Neural progenitor cell (in vitro differentiated cells): ENCODE measurements at regions not wholly inside any gene's neighbourhood (a gene's known extent, or its start where the extent isn't known, plus 50 kb on each side); places are given as distances from the start of the nearest gene placed in this dataset.

Experiments
- DNase-seq: peaks from one replicate; pipeline ENCODE4 v3.0.0-alpha.2; 2016; ENCODE audit warnings: low spot score
- H2AFZ ChIP-seq: fragments of 200-600 bp; sonication (generic); replicated peaks from 2 replicates; pipeline ENCODE4 v1.6.1; 2016; ENCODE audit warnings: antibody characterized with exemption
- H3F3A ChIP-seq: fragments of 200-600 bp; sonication (generic); 2 replicates; pipeline ENCODE4 v1.6.1; 2016; ENCODE audit warnings: antibody characterized with exemption, low read depth
- H3K27ac ChIP-seq: fragments of 200-600 bp; sonication (generic); 2 replicates; pipeline ENCODE4 v1.5.1; 2016; ENCODE audit warnings: mild to moderate bottlenecking
- H3K27me3 ChIP-seq: fragments of 200-600 bp; sonication (generic); 2 replicates; pipeline ENCODE4 v1.6.1; 2016; ENCODE audit warnings: mild to moderate bottlenecking, moderate library complexity
- H3K36me3 ChIP-seq: fragments of 200-600 bp; sonication (generic); 2 replicates; pipeline ENCODE4 v1.5.1; 2016
- H3K4me1 ChIP-seq: fragments of 200-600 bp; sonication (generic); 2 replicates; pipeline ENCODE4 v1.6.1; 2016; ENCODE audit warnings: mixed run types
- H3K4me2 ChIP-seq: fragments of 200-600 bp; sonication (generic); 2 replicates; pipeline ENCODE4 v1.6.1; 2016
- H3K4me3 ChIP-seq: fragments of 200-600 bp; sonication (generic); 2 replicates; pipeline ENCODE4 v1.5.1; 2016
- H3K79me2 ChIP-seq: fragments of 200-600 bp; sonication (generic); 2 replicates; pipeline ENCODE4 v1.6.1; 2016; ENCODE audit warnings: low read depth
- H3K9ac ChIP-seq: fragments of 200-600 bp; sonication (generic); 2 replicates; pipeline ENCODE4 v1.6.1; 2016
- H3K9me3 ChIP-seq: fragments of 200-600 bp; sonication (generic); 2 replicates; pipeline ENCODE4 v1.5.1; 2016; ENCODE audit warnings: low read depth
- H4K20me1 ChIP-seq: fragments of 200-600 bp; sonication (generic); 2 replicates; pipeline ENCODE4 v1.6.1; 2016; ENCODE audit warnings: low read depth
- H3K27ac Mint-ChIP-seq: 3 replicates; pipeline ENCODE4 v1.8.0; 2021; ENCODE audit warnings: mixed read lengths
- H3K27me3 Mint-ChIP-seq: 2 replicates; pipeline ENCODE4 v1.8.0; 2022; ENCODE audit warnings: low read depth, mild to moderate bottlenecking, inconsistent platforms, moderate library complexity, mixed read lengths; ENCODE audit not compliant: insufficient read depth
- H3K36me3 Mint-ChIP-seq: 3 replicates; pipeline ENCODE4 v1.8.0; 2021; ENCODE audit warnings: mixed read lengths
- H3K4me1 Mint-ChIP-seq: 3 replicates; pipeline ENCODE4 v1.8.0; 2021; ENCODE audit warnings: mixed read lengths
- H3K4me3 Mint-ChIP-seq: 3 replicates; pipeline ENCODE4 v1.8.0; 2021; ENCODE audit warnings: mild to moderate bottlenecking, moderate library complexity, mixed read lengths
- H3K9me3 Mint-ChIP-seq: 3 replicates; pipeline ENCODE4 v1.8.0; 2020; ENCODE audit warnings: mixed read lengths
- EZH2 ChIP-seq: fragments of 200-600 bp; sonication (generic); IDR thresholded peaks from 2 replicates; pipeline ENCODE4 v1.6.1; 2017; ENCODE audit warnings: antibody characterized with exemption, mild to moderate bottlenecking, moderate library complexity
- EZH2phosphoT487 ChIP-seq: fragments of 200-600 bp; sonication (generic); IDR thresholded peaks from 2 replicates; pipeline ENCODE4 v1.6.1; 2017; ENCODE audit warnings: antibody characterized with exemption
- TF ChIP-seq, protein P1 (sequence below): fragments of 200-600 bp; sonication (generic); IDR thresholded peaks from 2 replicates; pipeline ENCODE4 v1.5.1; 2017; ENCODE audit warnings: antibody characterized with exemption, mild to moderate bottlenecking

DNA sequence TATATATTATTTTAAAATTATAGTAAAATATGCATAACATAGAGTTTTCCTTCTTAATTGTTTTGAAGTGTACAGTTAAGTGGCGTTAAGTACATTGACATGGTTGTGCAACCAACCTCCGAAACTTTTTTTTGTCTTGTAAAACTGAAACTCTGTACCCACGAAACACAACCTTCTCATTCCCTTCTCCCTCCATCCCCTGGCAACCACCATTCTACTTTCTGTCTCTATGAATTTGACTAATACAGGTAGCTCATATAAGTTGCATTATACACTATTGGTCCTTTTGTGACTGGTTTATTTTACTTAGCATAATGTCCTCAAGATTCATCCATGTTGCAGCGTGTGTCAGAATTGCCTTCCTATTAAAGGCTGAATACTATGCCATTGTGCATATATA is 179.4 kb downstream of the SATB1 start:
- no peak overlapping the region for H3K9ac ChIP-seq
- H3K36me3 ChIP-seq, result no peaks in the 10 kb centered on the region
- Mint-ChIP-seq H3K9me3 (peaks cover 2% of the 10 kb centered on the region), H3K4me3 (no peak overlapping the region), H3K27me3 (peaks cover 18% of the 10 kb centered on the region), H3K27ac (no peak overlapping the region), H3K36me3 (no peaks in the 10 kb centered on the region), H3K4me1 (peaks cover 36% of the 10 kb centered on the region)
- H3K27me3 ChIP-seq, result peaks cover 96% of the 10 kb centered on the region
- no peak overlapping the region for H2AFZ ChIP-seq
- DNase-seq, result no peak
- no peak overlapping the region for H3K27ac ChIP-seq
- H3K79me2 ChIP-seq, result no peaks in the 10 kb centered on the region
- H3F3A ChIP-seq, result no peaks in the 10 kb centered on the region
- H3K9me3 ChIP-seq, result no peaks in the 10 kb centered on the region
- H3K4me3 ChIP-seq, result no peak overlapping the region
- H3K4me1 ChIP-seq, result peaks cover 6% of the 10 kb centered on the region
- TF ChIP-seq EZH2 (no peak), EZH2phosphoT487 (no peak)
- TF ChIP-seq, protein P1, sequence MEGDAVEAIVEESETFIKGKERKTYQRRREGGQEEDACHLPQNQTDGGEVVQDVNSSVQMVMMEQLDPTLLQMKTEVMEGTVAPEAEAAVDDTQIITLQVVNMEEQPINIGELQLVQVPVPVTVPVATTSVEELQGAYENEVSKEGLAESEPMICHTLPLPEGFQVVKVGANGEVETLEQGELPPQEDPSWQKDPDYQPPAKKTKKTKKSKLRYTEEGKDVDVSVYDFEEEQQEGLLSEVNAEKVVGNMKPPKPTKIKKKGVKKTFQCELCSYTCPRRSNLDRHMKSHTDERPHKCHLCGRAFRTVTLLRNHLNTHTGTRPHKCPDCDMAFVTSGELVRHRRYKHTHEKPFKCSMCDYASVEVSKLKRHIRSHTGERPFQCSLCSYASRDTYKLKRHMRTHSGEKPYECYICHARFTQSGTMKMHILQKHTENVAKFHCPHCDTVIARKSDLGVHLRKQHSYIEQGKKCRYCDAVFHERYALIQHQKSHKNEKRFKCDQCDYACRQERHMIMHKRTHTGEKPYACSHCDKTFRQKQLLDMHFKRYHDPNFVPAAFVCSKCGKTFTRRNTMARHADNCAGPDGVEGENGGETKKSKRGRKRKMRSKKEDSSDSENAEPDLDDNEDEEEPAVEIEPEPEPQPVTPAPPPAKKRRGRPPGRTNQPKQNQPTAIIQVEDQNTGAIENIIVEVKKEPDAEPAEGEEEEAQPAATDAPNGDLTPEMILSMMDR, result no peak
- peaks cover 69% of the 10 kb centered on the region for H4K20me1 ChIP-seq
- no peak overlapping the region for H3K4me2 ChIP-seq

DNA sequence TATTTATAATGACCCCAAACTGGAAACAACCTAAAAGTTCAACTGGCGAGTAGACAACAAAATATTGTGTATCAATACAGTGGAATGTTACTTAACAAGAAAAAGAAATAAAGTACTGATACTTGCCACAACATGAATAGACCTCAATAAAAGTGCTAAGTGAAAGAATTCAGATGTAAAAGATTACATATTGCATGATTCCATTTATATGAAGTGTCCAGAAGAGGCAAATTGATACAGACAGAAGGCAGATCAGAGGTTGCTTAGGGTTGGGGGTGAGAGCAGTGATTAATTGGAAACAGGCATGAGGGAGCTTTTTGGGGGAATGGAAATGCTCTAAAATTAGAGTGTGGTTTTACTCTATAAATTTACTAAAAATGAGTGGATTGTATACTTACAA is 183.3 kb downstream of the SATB1 start:
- Histone ChIP-seq H3K4me1 (peaks cover 9% of the 10 kb centered on the region), H2AFZ (no peak overlapping the region), H3K27ac (no peak overlapping the region), H3K9ac (no peak overlapping the region), H3K9me3 (no peaks in the 10 kb centered on the region), H3K27me3 (peaks cover 96% of the 10 kb centered on the region), H4K20me1 (peaks cover 64% of the 10 kb centered on the region), H3K79me2 (no peaks in the 10 kb centered on the region), H3F3A (peaks cover 5% of the 10 kb centered on the region), H3K36me3 (no peaks in the 10 kb centered on the region), H3K4me3 (no peak overlapping the region), H3K4me2 (no peak overlapping the region)
- Mint-ChIP-seq H3K36me3 (no peaks in the 10 kb centered on the region), H3K9me3 (peaks cover 2% of the 10 kb centered on the region), H3K4me1 (peaks cover 21% of the 10 kb centered on the region), H3K4me3 (no peak overlapping the region), H3K27ac (no peak overlapping the region), H3K27me3 (peaks cover 14% of the 10 kb centered on the region)
- no peak for TF ChIP-seq EZH2phosphoT487
- no peak for TF ChIP-seq EZH2
- TF ChIP-seq, protein P1, result no peak
- DNase-seq, result no peak

DNA sequence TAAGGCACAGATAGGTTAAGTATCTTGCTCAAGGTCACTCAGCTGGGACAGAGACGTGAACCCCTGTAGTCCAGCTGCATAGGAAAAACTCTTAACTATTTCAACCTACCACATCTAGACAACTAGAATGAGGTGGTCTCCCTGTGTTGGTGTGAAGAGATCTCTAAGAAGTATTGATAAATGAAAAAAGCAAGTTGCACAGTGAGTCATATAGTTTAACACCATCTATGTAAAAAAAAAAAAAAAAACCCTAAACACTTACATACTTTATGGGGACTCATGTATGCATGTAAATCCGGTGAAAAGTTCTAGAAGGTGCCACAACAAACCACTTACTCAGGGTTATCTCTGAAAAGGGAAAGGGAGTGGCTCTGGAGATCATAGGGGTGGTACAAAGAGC is 185.5 kb downstream of the SATB1 start:
- peaks cover 12% of the 10 kb centered on the region for H3K27me3 Mint-ChIP-seq
- peaks cover 25% of the 10 kb centered on the region for H3K4me1 Mint-ChIP-seq
- Histone ChIP-seq H2AFZ (no peak overlapping the region), H3K9me3 (no peaks in the 10 kb centered on the region), H4K20me1 (peaks cover 66% of the 10 kb centered on the region), H3K4me3 (no peak overlapping the region), H3K27me3 (peaks cover 96% of the 10 kb centered on the region), H3K27ac (no peak overlapping the region), H3F3A (peaks cover 16% of the 10 kb centered on the region), H3K4me2 (no peak overlapping the region), H3K79me2 (no peaks in the 10 kb centered on the region), H3K9ac (no peak overlapping the region), H3K4me1 (peaks cover 30% of the 10 kb centered on the region), H3K36me3 (no peaks in the 10 kb centered on the region)
- DNase-seq, result no peak
- H3K27ac Mint-ChIP-seq, result no peak overlapping the region
- no peaks in the 10 kb centered on the region for H3K9me3 Mint-ChIP-seq
- TF ChIP-seq, protein P1, result no peak
- TF ChIP-seq EZH2 (no peak), EZH2phosphoT487 (no peak)
- no peaks in the 10 kb centered on the region for H3K36me3 Mint-ChIP-seq
- no peak overlapping the region for H3K4me3 Mint-ChIP-seq
